Stimulated activated CD4-positive, alpha-beta T cell treated with anti-CD3 and anti-CD28 coated beads, Interleukin-4, amount 100 ng/mL, for 1 hour (primary cell): ENCODE measurements at regions not wholly inside any gene's neighbourhood (a gene's known extent, or its start where the extent isn't known, plus 50 kb on each side); places are given as distances from the start of the nearest gene placed in this dataset.

ENCODE experiments used
- DNase-seq: peaks from one replicate; pipeline ENCODE4 v3.0.0-alpha.2; 2020

GRCh38 chr15:47293466-47294162 lies 423.7 kb upstream of the SEMA6D start:
- DNase-seq: no peak

GRCh38 chr15:47294765-47295259 lies 422.5 kb upstream of the SEMA6D start:
- no peak for DNase-seq

GRCh38 chr15:47296881-47297280 lies 420.4 kb upstream of the SEMA6D start:
- DNase-seq: no peak

GRCh38 chr15:47299846-47300434 lies 417.4 kb upstream of the SEMA6D start:
- no peak for DNase-seq

GRCh38 chr15:47300596-47300995 lies 416.7 kb upstream of the SEMA6D start:
- DNase-seq: no peak

GRCh38 chr15:47301481-47301880 lies 415.8 kb upstream of the SEMA6D start:
- no peak for DNase-seq

- no peak for DNase-seq
Observed at GRCh38 chr15:47304656-47305055, 412.6 kb upstream of the SEMA6D start.

GRCh38 chr15:47312161-47312560 lies 405.1 kb upstream of the SEMA6D start:
- DNase-seq: no peak

GRCh38 chr15:47326410-47327333 lies 390.6 kb upstream of the SEMA6D start:
- no peak for DNase-seq

GRCh38 chr15:47331829-47332393 lies 385.4 kb upstream of the SEMA6D start:
- no peak for DNase-seq

GRCh38 chr15:47332481-47332880 lies 384.8 kb upstream of the SEMA6D start:
- no peak for DNase-seq

GRCh38 chr15:47333734-47334133 lies 383.6 kb upstream of the SEMA6D start:
- no peak for DNase-seq

GRCh38 chr15:47334805-47335535 lies 382.3 kb upstream of the SEMA6D start:
- no peak for DNase-seq

- DNase-seq: no peak
Observed at GRCh38 chr15:47337106-47337505, 380.2 kb upstream of the SEMA6D start.

- DNase-seq: no peak
Observed at GRCh38 chr15:47337836-47338235, 379.5 kb upstream of the SEMA6D start.

GRCh38 chr15:47338771-47339170 lies 378.5 kb upstream of the SEMA6D start:
- no peak for DNase-seq

GRCh38 chr15:47339800-47340570 lies 377.3 kb upstream of the SEMA6D start:
- DNase-seq: no peak

- DNase-seq: no peak
Observed at GRCh38 chr15:47340571-47340920, 376.8 kb upstream of the SEMA6D start.

GRCh38 chr15:47349179-47349578 lies 368.1 kb upstream of the SEMA6D start:
- DNase-seq: no peak

- no peak for DNase-seq
Observed at GRCh38 chr15:47351501-47351900, 365.8 kb upstream of the SEMA6D start.

- DNase-seq: no peak
Observed at GRCh38 chr15:47352217-47352616, 365.1 kb upstream of the SEMA6D start.

- no peak for DNase-seq
Observed at GRCh38 chr15:47355759-47356158, 361.5 kb upstream of the SEMA6D start.
